Gastrocnemius medialis (tissue), 4 donors: ENCODE measurements at regions not wholly inside any gene's neighbourhood (a gene's known extent, or its start where the extent isn't known, plus 50 kb on each side); places are given as distances from the start of the nearest gene placed in this dataset.

Experiments used
- ATAC-seq, 2 donors: fragments of 150-250 bp; one replicate each; pipeline ENCODE4 v1.9.1; 2016
- DNase-seq, 2 donors: peaks; one replicate each; pipeline ENCODE4 v3.0.0-alpha.2; 2019
- H3K27ac ChIP-seq, 4 donors: fragments of 200-600 bp; sonication (generic); 1 replicate in 1 of 4; 2 replicates in 3 of 4; pipeline ENCODE4 v1.5.1; 2016 to 2018; ENCODE audit warnings: mild to moderate bottlenecking in 2 of 4, moderate library complexity in 1 of 4
- H3K27me3 ChIP-seq, 3 donors: fragments of 200-600 bp; sonication (generic) in 2 of 3; 1 replicate in 1 of 3; 2 replicates in 2 of 3; pipeline versions ENCODE4 v1.5.1 to v1.6.0; 2016 to 2019; ENCODE audit warnings: mild to moderate bottlenecking in 1 of 3, moderate library complexity in 1 of 3
- H3K36me3 ChIP-seq, 2 donors: fragments of 200-600 bp; sonication (generic) in 1 of 2; one replicate each; pipeline ENCODE4 v1.5.1; 2017 to 2018
- H3K4me1 ChIP-seq, 2 donors: fragments of 200-600 bp; sonication (generic) in 1 of 2; one replicate each; pipeline ENCODE4 v1.5.1; 2016 to 2017; ENCODE audit warnings: mild to moderate bottlenecking in 2 of 2
- H3K4me3 ChIP-seq, 4 donors: fragments of 200-600 bp; sonication (generic) in 3 of 4; 1 replicate in 1 of 4; 2 replicates in 3 of 4; pipeline ENCODE4 v1.5.1; 2016 to 2019; ENCODE audit warnings: mild to moderate bottlenecking in 2 of 4
- H3K9me3 ChIP-seq, 3 donors: fragments of 200-600 bp; sonication (generic) in 2 of 3; 1 replicate in 1 of 3; 2 replicates in 2 of 3; pipeline ENCODE4 v1.5.1; 2016 to 2019
- CTCF ChIP-seq, 5 experiments: fragments of 450-650 bp in 3 of 5; fragments of 200-600 bp in 2 of 5; sonication (generic) in 2 of 5; IDR thresholded peaks in 4 of 5; conservative IDR thresholded peaks in 1 of 5; 1 replicate in 4 of 5; 2 replicates in 1 of 5; pipeline ENCODE4 v1.5.1; 2016 to 2019; ENCODE audit warnings: antibody characterized with exemption in 5 of 5, mild to moderate bottlenecking in 3 of 5, moderate library complexity in 3 of 5
- POLR2A ChIP-seq, 2 donors: fragments of 450-650 bp; IDR thresholded peaks; one replicate each; pipeline ENCODE4 v1.6.1; 2017; ENCODE audit warnings: antibody characterized with exemption in 2 of 2, mild to moderate bottlenecking in 2 of 2, moderate library complexity in 2 of 2
- in situ Hi-C, 4 donors: fragments of 200-750 bp; cut with MboI; loops; one replicate each; pipeline versions ENCODE4 v1.15.0 to v1.8.0; 2017; ENCODE audit warnings: low sequenced_read_pairs in 4 of 4
- intact Hi-C: fragments of 100-400 bp; cut with DNase I; formaldehyde crosslinking; loops from one replicate; pipeline ENCODE4 v1.15.1; 2023; ENCODE audit warnings: low total_unique reads

DNA sequence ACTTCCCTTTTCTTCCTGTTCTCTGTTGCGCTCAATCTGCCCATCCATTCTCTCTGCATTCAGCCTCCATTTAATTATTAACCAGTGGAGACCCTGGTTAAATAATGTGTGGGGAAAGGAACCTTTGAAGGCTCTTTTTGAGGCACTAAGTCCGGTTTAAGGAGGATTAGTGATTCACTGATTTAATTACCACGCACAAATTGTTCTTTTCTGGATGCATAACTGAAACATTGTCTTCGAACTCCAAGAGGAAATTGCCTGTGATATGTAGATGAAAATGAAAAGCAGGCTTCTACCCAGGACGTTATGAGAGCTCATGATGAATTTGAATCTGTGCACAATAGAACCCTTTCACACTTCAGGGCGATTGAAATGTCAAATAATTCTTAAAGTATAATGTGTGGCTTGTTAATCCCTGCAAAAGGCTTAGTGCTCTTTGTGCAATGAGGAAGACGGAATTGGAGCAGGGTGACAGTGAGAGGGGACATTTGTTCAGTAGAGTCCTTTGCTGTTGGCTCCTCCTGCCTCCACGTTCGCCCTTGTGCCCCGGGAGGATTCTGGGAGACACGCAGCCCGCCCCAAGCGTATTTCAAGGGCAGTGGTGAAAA, 51.1 kb upstream of the ZNF236 start:
- no peaks in the 10 kb centered on the region for H3K9me3 ChIP-seq
- ATAC-seq (no peak), DNase-seq (no peak)
- H3K27me3 ChIP-seq, result peaks cover 2 to 23% (median 8%) of the 10 kb centered on the region in 3 donors
- TF ChIP-seq CTCF (IDR thresholded peaks at IDR 0.05 in 4 of 5, conservative IDR thresholded peaks at IDR 0.05 in 1 of 5) (no peak), POLR2A (IDR thresholded peaks at IDR 0.05) (no peak)
- intact Hi-C loops (no loop called here), in situ Hi-C loops (no loop called here)
- no peaks in the 10 kb centered on the region for H3K36me3 ChIP-seq
- no peak overlapping the region for H3K4me3 ChIP-seq
- H3K27ac ChIP-seq, result no peak overlapping the region
- H3K4me1 ChIP-seq, result no peaks in the 10 kb centered on the region

DNA sequence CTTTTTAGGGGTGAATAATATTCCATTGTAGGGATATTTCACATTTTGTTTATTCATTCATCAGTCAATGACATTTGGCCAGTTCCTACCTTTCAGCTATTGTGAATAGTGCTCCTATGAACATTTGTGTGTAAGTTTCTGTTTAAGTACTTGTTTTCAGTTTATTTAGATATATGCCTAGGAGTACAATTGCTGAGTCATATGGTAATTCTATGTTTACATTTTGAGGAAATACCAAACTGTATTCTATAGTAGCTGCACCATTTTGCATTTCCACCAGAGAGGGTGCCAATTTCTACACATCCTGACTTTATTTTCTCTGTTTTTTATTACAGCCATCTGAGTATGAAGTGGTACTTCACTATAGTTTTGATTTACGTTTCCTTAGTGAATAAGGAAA, 54.4 kb upstream of the ZNF236 start:
- H3K27ac ChIP-seq, result no peak overlapping the region
- TF ChIP-seq CTCF (IDR thresholded peaks at IDR 0.05 in 4 of 5, conservative IDR thresholded peaks at IDR 0.05 in 1 of 5) (no peak), POLR2A (IDR thresholded peaks at IDR 0.05) (no peak)
- intact Hi-C loops, result no loop called here
- H3K36me3 ChIP-seq, result no peaks in the 10 kb centered on the region
- H3K4me1 ChIP-seq, result no peaks in the 10 kb centered on the region
- peaks cover 8 to 23% (median 10%) of the 10 kb centered on the region in 3 donors for H3K27me3 ChIP-seq
- no peaks in the 10 kb centered on the region for H3K9me3 ChIP-seq
- DNase-seq, result no peak
- in situ Hi-C loops, result no loop called here
- ATAC-seq, result no peak
- no peak overlapping the region for H3K4me3 ChIP-seq

GRCh38 chr18:76766429-76766828, 55.9 kb upstream of the ZNF236 start:
- H3K4me1 ChIP-seq, result no peaks in the 10 kb centered on the region
- in situ Hi-C loops (no loop called here), intact Hi-C loops (no loop called here)
- H3K9me3 ChIP-seq, result no peaks in the 10 kb centered on the region
- DNase-seq (no peak), ATAC-seq (no peak)
- H3K4me3 ChIP-seq, result no peak overlapping the region
- H3K36me3 ChIP-seq, result no peaks in the 10 kb centered on the region
- TF ChIP-seq POLR2A (IDR thresholded peaks at IDR 0.05), result no peak
- no peak for TF ChIP-seq CTCF (IDR thresholded peaks at IDR 0.05 in 4 of 5, conservative IDR thresholded peaks at IDR 0.05 in 1 of 5)
- H3K27me3 ChIP-seq, result peaks cover 8 to 23% (median 10%) of the 10 kb centered on the region in 3 donors
- no peak overlapping the region for H3K27ac ChIP-seq

DNA sequence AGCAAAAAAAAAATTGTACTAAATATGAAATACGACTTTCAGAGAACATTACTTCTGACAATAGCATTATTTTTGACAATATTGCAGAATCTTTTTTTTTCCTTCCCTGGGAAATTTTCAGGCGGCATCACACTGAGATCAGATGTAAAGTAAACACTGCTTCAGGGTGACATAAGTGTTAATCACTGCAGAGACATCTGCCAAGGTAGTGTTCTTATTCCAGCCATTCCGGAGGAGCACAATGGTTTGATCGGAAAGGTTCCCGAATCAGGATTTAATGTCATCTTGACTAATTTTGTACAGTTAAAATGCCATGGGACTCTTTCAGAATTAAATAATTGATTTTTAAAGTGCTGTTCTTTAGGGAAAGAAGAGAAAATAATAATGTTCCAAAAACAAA, 56.7 kb upstream of the ZNF236 start:
- in situ Hi-C loops (no loop called here), intact Hi-C loops (no loop called here)
- Histone ChIP-seq H3K4me1 (no peaks in the 10 kb centered on the region), H3K4me3 (no peak overlapping the region), H3K27me3 (peaks cover 8 to 23% (median 10%) of the 10 kb centered on the region in 3 donors), H3K36me3 (no peaks in the 10 kb centered on the region), H3K9me3 (no peaks in the 10 kb centered on the region), H3K27ac (no peak overlapping the region)
- no peak for ATAC-seq
- DNase-seq, result no peak
- no peak for TF ChIP-seq POLR2A (IDR thresholded peaks at IDR 0.05)
- TF ChIP-seq CTCF (IDR thresholded peaks at IDR 0.05 in 4 of 5, conservative IDR thresholded peaks at IDR 0.05 in 1 of 5), result no peak
